ENCODE measurements at regions not wholly inside any gene's neighbourhood (a gene's known extent, or its start where the extent isn't known, plus 50 kb on each side); places are given as distances from the start of the nearest gene placed in this dataset.

GRCh38 chr10:46220187-46220586 is 66.6 kb upstream of the ANTXRL start:
- no peak overlapping the region for H3K14ac ChIP-seq (ENCODE audit: insufficient read length)
- no peaks in the 10 kb centered on the region for H3K27me3 ChIP-seq (replicated peaks in 1 of 4; ENCODE audit: control insufficient read depth in 3 of 4, extremely low read depth in 1 of 4, insufficient read depth in 3 of 4, low read length in 3 of 4)
- H4K8ac ChIP-seq (ENCODE audit: extremely low read depth, insufficient read depth, low read length) = no peak overlapping the region
- no peaks in the 10 kb centered on the region for H3K36me3 ChIP-seq (ENCODE audit: control insufficient read depth in 2 of 4, insufficient read depth in 4 of 4, low read length in 3 of 4)
- no peak overlapping the region for H3K4ac ChIP-seq (replicated peaks; ENCODE audit: insufficient read length, low read depth, low read length)
- 97% methylated on average over 5 of the region's 5 CpGs; no CpG with 5 or more reads in 1 of the 2 experiments for WGBS, 2 experiments (ENCODE audit: extremely low coverage in 1 of 2, insufficient coverage in 1 of 2, insufficient read length in 1 of 2, insufficient replicate concordance in 2 of 2, low coverage in 1 of 2, low lambda C conversion rate in 2 of 2, missing lambda C conversion rate in 1 of 2)
- no peaks in the 10 kb centered on the region for H3K79me2 ChIP-seq (ENCODE audit: control insufficient read depth in 1 of 2, insufficient read depth in 2 of 2, low read length in 2 of 2)
- ChIA-PET POLR2A (ENCODE audit: partially characterized antibody) (no interaction called here), CTCF (ENCODE audit: partially characterized antibody) (interaction anchor here (1.2 to 6.0 kb wide), 4 partner anchors 8 to 191 kb away, joined by 3 to 73 read pairs (median 4); no protein-coding TSS in a partner anchor)
- no peak overlapping the region for H2BK120ac ChIP-seq (replicated peaks; ENCODE audit: low read depth, low read length)
- no peaks in the 10 kb centered on the region for H3K79me1 ChIP-seq (ENCODE audit: low read depth, low read length)
- H3K18ac ChIP-seq (ENCODE audit: extremely low read depth, low read length) = no peak overlapping the region
- no peak overlapping the region for H3K4me2 ChIP-seq (ENCODE audit: insufficient read depth in 1 of 2, low read depth in 2 of 2, low read length in 2 of 2)
- H4K5ac ChIP-seq (ENCODE audit: insufficient read length, low read depth, low read length) = no peak overlapping the region
- no peak for TF ChIP-seq E2F6 (IDR thresholded peaks at IDR 0.05)
- TF ChIP-seq HDAC2 (IDR thresholded peaks at IDR 0.05; ENCODE audit: borderline replicate concordance in 1 of 2, low read depth in 2 of 2, low read length in 2 of 2) = no peak
- no peak for TF ChIP-seq SP2 (IDR thresholded peaks at IDR 0.05; ENCODE audit: low read length)
- TF ChIP-seq SRF (IDR thresholded peaks at IDR 0.05; ENCODE audit: low read depth, low read length) = no peak
- no peak for TF ChIP-seq MAFK (IDR thresholded peaks at IDR 0.05; ENCODE audit: low read depth, low read length)
- no peak for TF ChIP-seq POLR2AphosphoS5 (IDR thresholded peaks at IDR 0.05; ENCODE audit: low read depth, low read length)
- no peak for TF ChIP-seq TCF12 (IDR thresholded peaks at IDR 0.05; ENCODE audit: low read depth, low read length)
- no peak for TF ChIP-seq NANOG (IDR thresholded peaks at IDR 0.05; ENCODE audit: insufficient read depth, low read depth, low read length, poor library complexity, severe bottlenecking)
- no peak for TF ChIP-seq POU5F1 (IDR thresholded peaks at IDR 0.05; ENCODE audit: low read depth, low read length)
- TF ChIP-seq EZH2 (IDR thresholded peaks at IDR 0.05; ENCODE audit: low read depth, low read length, severe bottlenecking) = no peak
- H2BK15ac ChIP-seq (ENCODE audit: low read length) = no peak overlapping the region
- H2BK12ac ChIP-seq (ENCODE audit: low read depth, low read length) = no peak overlapping the region
- FAIRE-seq = no peak
- no peak for DNase-seq (ENCODE audit: low read depth in 1 of 2, low spot score in 2 of 2)
- H3K4me3 ChIP-seq (ENCODE audit: extremely low read depth in 1 of 4, insufficient read depth in 2 of 4, low read depth in 3 of 4, low read length in 4 of 4) = no peak overlapping the region
- no peak overlapping the region for H3K56ac ChIP-seq (replicated peaks; ENCODE audit: insufficient read length, low read depth, low read length)
- no peak overlapping the region for H2BK5ac ChIP-seq (ENCODE audit: low read depth, low read length)
- no peak overlapping the region for H3K27ac ChIP-seq (ENCODE audit: low read depth, low read length)
- H3K4me1 ChIP-seq (replicated peaks in 1 of 4; ENCODE audit: control insufficient read depth in 3 of 4, insufficient read depth in 4 of 4, low read length in 3 of 4) = no peaks in the 10 kb centered on the region; a peak in 1 of 7 replicates
- H3K23ac ChIP-seq (ENCODE audit: insufficient read length) = no peak overlapping the region
- H3K9me3 ChIP-seq (ENCODE audit: insufficient read depth in 2 of 2, low read depth in 1 of 2, low read length in 1 of 2) = peaks cover 8 to 10% of the 10 kb centered on the region in 2 experiments
- H2AK5ac ChIP-seq (ENCODE audit: low read depth, low read length) = no peak overlapping the region
- no peak overlapping the region for H3K9ac ChIP-seq (replicated peaks in 1 of 4; ENCODE audit: extremely low read depth in 1 of 4, low read depth in 3 of 4, low read length in 3 of 4)
- H2AFZ ChIP-seq (ENCODE audit: low read length) = no peak overlapping the region
- H4K20me1 ChIP-seq (replicated peaks in 1 of 2; ENCODE audit: control insufficient read depth in 1 of 2, insufficient read depth in 2 of 2, low read length in 2 of 2) = no peaks in the 10 kb centered on the region
- no peak overlapping the region for H2BK20ac ChIP-seq (ENCODE audit: low read length)
- peaks cover 5% of the 10 kb centered on the region; the same call in 1 of the 2 replicates for H3K23me2 ChIP-seq (ENCODE audit: low read depth, low read length)
- H4K91ac ChIP-seq (replicated peaks; ENCODE audit: insufficient read length, low read length) = no peak overlapping the region
